Lower leg skin (tissue), 4 donors: ENCODE measurements at regions not wholly inside any gene's neighbourhood (a gene's known extent, or its start where the extent isn't known, plus 50 kb on each side); places are given as distances from the start of the nearest gene placed in this dataset.

ENCODE experiments used
- DNase-seq, 2 donors: peaks; one replicate each; pipeline ENCODE4 v3.0.0-alpha.2; 2019; ENCODE audit warnings: low spot score in 2 of 2
- H3K4me3 ChIP-seq: fragments of 200-600 bp; sonication (generic); 2 replicates; pipeline ENCODE4 v1.5.1; 2017; ENCODE audit warnings: mild to moderate bottlenecking, low read depth; ENCODE audit not compliant: poor library complexity, severe bottlenecking
- POLR2A ChIP-seq, 2 donors: fragments of 450-650 bp; IDR thresholded peaks; one replicate each; pipeline ENCODE4 v1.6.1; 2016 to 2017; ENCODE audit warnings: antibody characterized with exemption in 2 of 2, mild to moderate bottlenecking in 1 of 2, moderate library complexity in 1 of 2
- WGBS, 2 donors: methylation state at CpG; one replicate each; pipeline ENCODE4 v1.1.5; 2018; 5-methylcytosine and 5-hydroxymethylcytosine counted together
- intact Hi-C: fragments of 100-400 bp; cut with DNase I; formaldehyde crosslinking; loops from one replicate; pipeline ENCODE4 v1.15.0; 2023; ENCODE audit warnings: low total_unique reads
- TF ChIP-seq, protein P1 (sequence below), 3 donors: fragments of 450-650 bp; IDR thresholded peaks; one replicate each; pipeline ENCODE4 v1.5.1; 2016; ENCODE audit warnings: antibody characterized with exemption in 3 of 3, mild to moderate bottlenecking in 3 of 3, moderate library complexity in 2 of 3

DNA sequence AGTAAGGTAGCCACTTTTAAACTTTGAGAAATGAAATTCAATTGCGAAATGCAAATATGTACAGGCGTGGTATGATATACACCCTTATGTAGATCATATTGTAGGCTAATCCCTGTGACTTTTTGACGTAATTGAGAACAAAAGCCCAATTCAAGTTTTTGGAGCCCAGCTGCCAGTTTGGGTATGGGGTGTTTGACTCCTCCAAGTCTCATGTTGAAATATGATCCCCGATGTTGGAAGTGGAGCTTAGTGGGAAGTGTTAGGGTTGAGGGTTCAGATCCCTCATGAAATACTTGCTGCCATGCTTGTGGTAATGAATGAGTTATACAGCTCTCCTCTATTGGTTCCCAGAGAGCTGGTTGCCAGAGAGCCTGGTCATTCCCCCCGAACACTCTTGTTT is 1666.8 kb downstream of the SUCLG1 start:
- H3K4me3 ChIP-seq: no peak overlapping the region
- intact Hi-C loops: no loop called here
- no peak for DNase-seq
- WGBS, 2 donors: 90 to 91% methylated on average over 5 of the region's 5 CpGs
- TF ChIP-seq, protein P1, sequence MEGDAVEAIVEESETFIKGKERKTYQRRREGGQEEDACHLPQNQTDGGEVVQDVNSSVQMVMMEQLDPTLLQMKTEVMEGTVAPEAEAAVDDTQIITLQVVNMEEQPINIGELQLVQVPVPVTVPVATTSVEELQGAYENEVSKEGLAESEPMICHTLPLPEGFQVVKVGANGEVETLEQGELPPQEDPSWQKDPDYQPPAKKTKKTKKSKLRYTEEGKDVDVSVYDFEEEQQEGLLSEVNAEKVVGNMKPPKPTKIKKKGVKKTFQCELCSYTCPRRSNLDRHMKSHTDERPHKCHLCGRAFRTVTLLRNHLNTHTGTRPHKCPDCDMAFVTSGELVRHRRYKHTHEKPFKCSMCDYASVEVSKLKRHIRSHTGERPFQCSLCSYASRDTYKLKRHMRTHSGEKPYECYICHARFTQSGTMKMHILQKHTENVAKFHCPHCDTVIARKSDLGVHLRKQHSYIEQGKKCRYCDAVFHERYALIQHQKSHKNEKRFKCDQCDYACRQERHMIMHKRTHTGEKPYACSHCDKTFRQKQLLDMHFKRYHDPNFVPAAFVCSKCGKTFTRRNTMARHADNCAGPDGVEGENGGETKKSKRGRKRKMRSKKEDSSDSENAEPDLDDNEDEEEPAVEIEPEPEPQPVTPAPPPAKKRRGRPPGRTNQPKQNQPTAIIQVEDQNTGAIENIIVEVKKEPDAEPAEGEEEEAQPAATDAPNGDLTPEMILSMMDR (IDR thresholded peaks at IDR 0.05): no peak
- no peak for TF ChIP-seq POLR2A (IDR thresholded peaks at IDR 0.05)

DNA sequence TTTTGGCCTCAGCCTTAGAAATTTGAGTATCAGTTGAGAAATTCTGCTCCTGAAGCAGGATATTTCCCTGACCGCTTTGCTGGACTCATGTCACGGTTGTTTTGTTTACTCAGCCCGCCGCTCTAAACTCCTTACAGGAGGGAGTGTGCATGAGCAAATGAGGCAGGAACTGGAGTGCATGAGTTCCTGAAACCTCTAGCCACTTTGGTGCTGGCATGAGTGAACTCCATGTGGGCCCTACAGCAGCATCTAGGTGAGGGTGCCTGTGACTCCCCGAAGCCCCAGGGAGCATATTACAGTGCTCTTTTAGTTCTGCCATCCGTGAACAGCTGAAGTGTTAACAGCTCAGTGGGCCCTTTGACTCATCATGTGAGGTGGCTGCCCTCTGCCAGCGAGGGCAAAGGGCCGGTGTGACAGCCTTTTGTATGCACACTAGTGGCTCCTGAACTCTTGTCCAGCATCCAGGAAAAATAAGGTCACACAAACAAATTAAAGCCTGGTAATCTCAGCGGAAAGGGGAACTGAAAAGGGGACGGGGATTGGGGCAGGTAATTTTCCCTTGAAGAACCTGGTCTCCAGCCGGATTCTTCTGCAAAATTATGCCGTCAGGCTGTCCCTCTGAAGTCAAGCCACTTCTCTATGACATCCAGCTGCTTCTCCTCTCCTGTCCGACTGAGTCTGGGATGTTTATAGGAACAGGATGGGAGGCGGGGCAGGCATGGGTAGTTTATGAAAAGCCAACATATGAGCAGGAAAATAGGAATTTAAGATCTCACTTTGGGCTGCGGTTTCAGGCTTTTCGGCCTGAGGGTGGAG is 1668.7 kb downstream of the SUCLG1 start:
- no peak overlapping the region for H3K4me3 ChIP-seq
- intact Hi-C loops: no loop called here
- no peak for DNase-seq
- TF ChIP-seq POLR2A (IDR thresholded peaks at IDR 0.05): no peak
- TF ChIP-seq, protein P1 (IDR thresholded peaks at IDR 0.05): no peak
- 65 to 75% methylated on average over 16 of the region's 16 CpGs for WGBS, 2 donors

DNA sequence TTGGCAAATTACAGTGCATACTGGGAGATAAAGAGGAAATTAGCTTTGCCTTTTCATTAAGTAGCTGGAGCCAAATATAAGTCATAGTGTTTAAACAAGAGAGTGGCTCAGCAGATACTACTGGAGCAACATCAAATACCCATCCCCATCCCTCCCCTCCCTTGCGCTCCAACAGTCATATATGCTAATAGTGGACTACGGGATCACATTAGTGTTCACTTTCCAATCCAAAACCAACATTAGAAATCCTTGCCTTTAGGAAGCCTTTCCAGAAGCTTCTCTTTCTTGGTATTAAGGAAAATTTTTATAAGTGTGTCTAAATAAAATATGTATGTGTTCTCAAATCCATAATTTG is 1669.3 kb downstream of the SUCLG1 start:
- TF ChIP-seq POLR2A (IDR thresholded peaks at IDR 0.05): no peak
- TF ChIP-seq, protein P1 (IDR thresholded peaks at IDR 0.05): no peak

DNA sequence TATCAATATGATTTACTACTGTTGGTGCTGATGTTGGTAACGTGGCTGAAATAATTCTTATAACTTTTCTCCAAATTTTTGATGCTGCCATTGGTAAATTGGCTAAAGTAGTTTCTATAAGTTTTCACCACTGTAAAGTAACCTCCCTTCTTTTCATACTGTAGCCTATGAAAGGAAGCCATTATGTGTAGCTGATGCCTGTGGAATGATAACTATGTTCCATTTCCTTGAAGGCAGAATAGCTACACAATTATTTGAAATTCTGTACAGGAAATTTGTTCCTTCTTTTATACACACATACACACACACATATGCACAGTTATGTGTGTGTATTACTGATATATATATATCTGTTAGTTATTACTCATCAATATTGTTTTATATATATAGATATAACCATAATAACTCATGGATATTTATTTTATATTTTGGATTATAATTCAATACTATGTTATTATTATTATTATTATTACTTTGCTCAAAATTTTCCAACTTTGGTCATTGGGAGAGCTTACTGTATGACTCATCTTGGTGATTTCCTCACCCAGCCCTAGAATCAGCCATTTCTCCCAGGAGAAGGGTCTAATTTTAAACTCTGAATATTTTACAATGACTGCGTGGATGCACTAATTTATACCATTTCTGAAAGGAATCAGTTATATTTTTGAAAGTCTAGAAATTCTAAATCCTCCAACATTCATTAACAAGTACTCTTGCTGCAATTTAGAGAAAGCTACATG is 1677.7 kb downstream of the SUCLG1 start:
- no peak overlapping the region for H3K4me3 ChIP-seq
- no peak for DNase-seq
- intact Hi-C loops: no loop called here
- WGBS, 2 donors: 59 to 68% methylated on average over 2 of the region's 2 CpGs
- no peak for TF ChIP-seq POLR2A (IDR thresholded peaks at IDR 0.05)
- TF ChIP-seq, protein P1 (IDR thresholded peaks at IDR 0.05): no peak

More for the DNA sequence above, 1669.3 kb downstream of the SUCLG1 start:
- 74 to 75% methylated on average over 2 of the region's 2 CpGs for WGBS, 2 donors
- H3K4me3 ChIP-seq: no peak overlapping the region
- no peak for DNase-seq
- intact Hi-C loops: no loop called here

DNA sequence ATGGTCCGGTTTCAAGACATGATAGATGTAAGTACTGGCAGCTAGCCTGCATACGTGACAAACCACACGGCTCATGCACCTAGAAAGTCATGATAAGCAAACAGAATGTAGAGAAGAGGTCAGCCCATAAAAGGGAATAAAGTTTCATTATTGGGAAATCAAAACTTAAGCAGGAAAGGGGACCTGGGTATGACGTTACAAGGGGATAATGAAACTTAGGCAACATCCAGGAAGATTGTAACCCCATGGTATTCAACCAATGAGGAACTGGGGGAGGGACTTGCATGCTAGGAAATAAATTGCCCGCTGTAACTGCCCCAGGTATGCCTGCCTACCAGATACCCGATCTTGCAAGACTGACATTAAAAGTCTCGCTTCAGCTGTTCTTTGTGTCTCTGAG is 1679.0 kb downstream of the SUCLG1 start:
- WGBS, 2 donors: 85 to 87% methylated on average over 7 of the region's 7 CpGs
- no peak for TF ChIP-seq POLR2A (IDR thresholded peaks at IDR 0.05)
- TF ChIP-seq, protein P1 (IDR thresholded peaks at IDR 0.05): no peak
- intact Hi-C loops: no loop called here
- DNase-seq: no peak
- no peak overlapping the region for H3K4me3 ChIP-seq
